Kidney (tissue), 13 donors: ENCODE measurements at regions not wholly inside any gene's neighbourhood (a gene's known extent, or its start where the extent isn't known, plus 50 kb on each side); places are given as distances from the start of the nearest gene placed in this dataset.

Source experiments
- DNase-seq, 5 donors: peaks; one replicate each; pipeline ENCODE4 v3.0.0-alpha.2; 2013 to 2020
- FAIRE-seq: peaks from 2 replicates; lab custom pipeline; 2012; peaks lifted over from hg19 to GRCh38; lab: Jason Lieb, UNC
- H3K27ac ChIP-seq, 2 donors: one replicate each; pipeline ENCODE4 v1.7.0; 2013; ENCODE audit warnings: low read depth in 2 of 2, low read length in 2 of 2, inconsistent platforms in 1 of 2
- H3K27me3 ChIP-seq: one replicate; pipeline ENCODE4 v1.7.1; 2013; ENCODE audit warnings: low read length, inconsistent platforms; ENCODE audit not compliant: control insufficient read depth, insufficient read depth
- H3K36me3 ChIP-seq, 3 donors: one replicate each; pipeline versions ENCODE4 v1.7.0 to v1.7.1; 2013; ENCODE audit warnings: low read length in 3 of 3, control low read depth in 1 of 3, inconsistent platforms in 1 of 3; ENCODE audit not compliant: insufficient read depth in 3 of 3, control insufficient read depth in 2 of 3
- H3K4me1 ChIP-seq, 3 donors: one replicate each; pipeline versions ENCODE4 v1.7.0 to v1.7.1; 2013; ENCODE audit warnings: low read length in 3 of 3, inconsistent platforms in 1 of 3, low read depth in 1 of 3; ENCODE audit not compliant: control insufficient read depth in 2 of 3, insufficient read depth in 2 of 3
- H3K4me3 ChIP-seq, 3 donors: one replicate each; pipeline versions ENCODE4 v1.7.0 to v1.8.1; 2013; ENCODE audit warnings: low read length in 3 of 3, control low read depth in 1 of 3, inconsistent platforms in 1 of 3
- H3K9ac ChIP-seq, 3 donors: one replicate each; pipeline versions ENCODE4 v1.7.0 to v1.7.1; 2013; ENCODE audit warnings: low read length in 3 of 3, control low read depth in 1 of 3, inconsistent platforms in 1 of 3
- H3K9me3 ChIP-seq, 3 donors: one replicate each; pipeline versions ENCODE4 v1.7.0 to v1.7.1; 2013; ENCODE audit warnings: low read length in 3 of 3, control low read depth in 1 of 3, inconsistent platforms in 1 of 3; ENCODE audit not compliant: control insufficient read depth in 2 of 3, insufficient read depth in 1 of 3
- intact Hi-C: fragments of 100-400 bp; cut with DNase I; formaldehyde crosslinking; loops from one replicate; pipeline ENCODE4 v1.11.1; 2022
- TF ChIP-seq, protein P1 (sequence below): IDR thresholded peaks from 3 replicates; pipeline ENCODE4 v1.5.1; 2012; ENCODE audit warnings: mild to moderate bottlenecking, moderate library complexity, borderline replicate concordance; ENCODE audit not compliant: insufficient read depth; ENCODE audit errors: extremely low read depth
- donor health status: control.
- donor health status: control.
- donor health status: control.
- donor health status: control.
- donor health status: control.
- donor health status: DM: yes; HTN: yes; CAD: no.
- donor health status: Normal renal cell carcinoma (clear cell type).

DNA sequence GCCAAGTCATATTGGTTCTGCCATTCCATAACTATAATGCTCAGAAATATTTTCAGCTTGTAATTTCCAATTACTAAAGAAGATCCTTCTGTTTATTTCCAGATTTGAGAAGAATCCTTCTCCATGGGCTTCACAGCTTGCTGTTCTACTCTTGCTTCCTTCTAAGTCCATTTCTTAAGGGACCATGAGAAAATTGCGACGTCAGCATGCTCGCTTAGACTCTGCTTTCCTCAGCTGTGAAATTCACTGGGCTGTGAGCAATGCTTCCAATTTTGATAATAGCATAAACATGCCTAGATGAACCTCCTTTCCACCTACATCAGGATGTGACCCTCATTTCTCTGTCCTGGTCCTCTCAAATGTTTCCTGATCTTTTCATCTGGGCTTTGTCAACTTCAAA lies 145.3 kb upstream of the CDH20 start:
- Histone ChIP-seq H3K27me3 (no peaks in the 10 kb centered on the region), H3K9ac (no peak overlapping the region), H3K36me3 (no peaks in the 10 kb centered on the region), H3K4me3 (no peak overlapping the region), H3K27ac (no peak overlapping the region), H3K4me1 (no peaks in the 10 kb centered on the region), H3K9me3 (no peaks in the 10 kb centered on the region)
- DNase-seq (no peak), FAIRE-seq (no peak)
- TF ChIP-seq, protein P1, sequence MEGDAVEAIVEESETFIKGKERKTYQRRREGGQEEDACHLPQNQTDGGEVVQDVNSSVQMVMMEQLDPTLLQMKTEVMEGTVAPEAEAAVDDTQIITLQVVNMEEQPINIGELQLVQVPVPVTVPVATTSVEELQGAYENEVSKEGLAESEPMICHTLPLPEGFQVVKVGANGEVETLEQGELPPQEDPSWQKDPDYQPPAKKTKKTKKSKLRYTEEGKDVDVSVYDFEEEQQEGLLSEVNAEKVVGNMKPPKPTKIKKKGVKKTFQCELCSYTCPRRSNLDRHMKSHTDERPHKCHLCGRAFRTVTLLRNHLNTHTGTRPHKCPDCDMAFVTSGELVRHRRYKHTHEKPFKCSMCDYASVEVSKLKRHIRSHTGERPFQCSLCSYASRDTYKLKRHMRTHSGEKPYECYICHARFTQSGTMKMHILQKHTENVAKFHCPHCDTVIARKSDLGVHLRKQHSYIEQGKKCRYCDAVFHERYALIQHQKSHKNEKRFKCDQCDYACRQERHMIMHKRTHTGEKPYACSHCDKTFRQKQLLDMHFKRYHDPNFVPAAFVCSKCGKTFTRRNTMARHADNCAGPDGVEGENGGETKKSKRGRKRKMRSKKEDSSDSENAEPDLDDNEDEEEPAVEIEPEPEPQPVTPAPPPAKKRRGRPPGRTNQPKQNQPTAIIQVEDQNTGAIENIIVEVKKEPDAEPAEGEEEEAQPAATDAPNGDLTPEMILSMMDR = no peak
- intact Hi-C loops = no loop called here

DNA sequence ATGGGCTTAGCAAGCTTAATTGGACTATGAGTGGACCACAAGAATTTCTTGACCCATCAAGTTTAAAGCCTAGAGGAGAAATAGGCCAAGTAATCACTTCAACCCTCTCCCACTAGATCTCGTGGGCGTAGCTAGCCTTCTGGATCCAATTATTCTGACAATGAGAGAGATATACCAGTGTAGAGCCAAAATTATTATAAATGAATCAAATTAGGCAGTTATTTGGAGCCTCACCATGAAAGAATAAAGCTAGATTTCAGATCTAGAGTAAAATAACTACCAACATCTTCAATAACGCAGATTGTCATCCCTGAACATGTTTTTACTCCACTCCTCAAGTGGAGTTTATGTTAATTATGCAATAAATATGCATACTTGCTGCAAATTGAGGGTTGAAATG lies 143.9 kb upstream of the CDH20 start:
- no peaks in the 10 kb centered on the region for H3K27me3 ChIP-seq
- no peak overlapping the region for H3K9ac ChIP-seq
- no peak overlapping the region for H3K4me3 ChIP-seq
- TF ChIP-seq, protein P1 = no peak
- intact Hi-C loops = no loop called here
- DNase-seq = no peak
- H3K36me3 ChIP-seq = no peaks in the 10 kb centered on the region
- no peaks in the 10 kb centered on the region for H3K9me3 ChIP-seq
- no peak for FAIRE-seq
- H3K27ac ChIP-seq = no peak overlapping the region
- H3K4me1 ChIP-seq = no peaks in the 10 kb centered on the region

DNA sequence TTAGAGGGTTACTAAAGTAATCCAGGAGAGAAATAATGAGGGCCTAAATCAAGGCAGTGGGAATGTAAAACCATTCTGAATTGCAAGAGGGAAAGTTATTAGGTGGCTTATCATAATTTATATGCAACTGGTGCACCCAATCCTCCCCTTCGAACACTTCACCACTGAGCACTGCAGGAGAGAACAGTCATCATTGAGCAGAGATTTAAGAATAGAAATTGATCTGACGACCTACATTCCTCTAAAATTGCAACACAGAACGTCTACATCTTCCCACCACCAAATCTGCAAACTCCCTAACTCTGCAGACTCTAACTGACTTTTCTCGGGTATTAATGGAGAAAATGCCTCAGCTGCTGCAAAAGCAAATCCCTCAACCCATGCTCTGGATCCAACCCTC lies 138.5 kb upstream of the CDH20 start:
- no peak for FAIRE-seq
- DNase-seq = no peak
- intact Hi-C loops = no loop called here
- no peaks in the 10 kb centered on the region for H3K27me3 ChIP-seq
- H3K9me3 ChIP-seq = no peaks in the 10 kb centered on the region
- H3K36me3 ChIP-seq = no peaks in the 10 kb centered on the region
- H3K9ac ChIP-seq = no peak overlapping the region
- no peaks in the 10 kb centered on the region for H3K4me1 ChIP-seq
- TF ChIP-seq, protein P1 = no peak
- H3K4me3 ChIP-seq = no peak overlapping the region
- no peak overlapping the region for H3K27ac ChIP-seq

DNA sequence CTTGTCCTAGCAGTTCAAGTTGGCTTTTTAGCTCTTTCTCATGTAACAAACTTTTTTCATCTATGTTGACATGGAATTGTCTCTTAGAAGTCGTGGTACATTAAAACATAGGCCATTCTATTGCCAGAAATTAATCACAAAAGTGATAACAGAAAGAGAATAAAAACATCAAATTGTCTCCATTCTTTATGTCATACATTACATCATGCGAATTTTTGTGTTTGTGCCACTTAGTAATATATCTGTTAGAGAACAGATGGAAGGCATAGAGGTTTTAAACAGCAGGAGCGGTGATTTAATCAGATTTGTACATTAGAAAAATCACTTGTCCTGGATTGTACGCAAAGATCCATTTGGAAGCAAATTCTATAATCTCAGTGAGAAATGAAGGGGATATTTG lies 136.5 kb upstream of the CDH20 start:
- TF ChIP-seq, protein P1 = no peak
- DNase-seq (no peak), FAIRE-seq (no peak)
- no peak overlapping the region for H3K9ac ChIP-seq
- no peaks in the 10 kb centered on the region for H3K36me3 ChIP-seq
- H3K4me1 ChIP-seq = no peaks in the 10 kb centered on the region
- H3K27me3 ChIP-seq = no peaks in the 10 kb centered on the region
- H3K4me3 ChIP-seq = no peak overlapping the region
- intact Hi-C loops = no loop called here
- H3K9me3 ChIP-seq = no peaks in the 10 kb centered on the region
- no peak overlapping the region for H3K27ac ChIP-seq
